ENCODE measurements at regions not wholly inside any gene's neighbourhood (a gene's known extent, or its start where the extent isn't known, plus 50 kb on each side); places are given as distances from the start of the nearest gene placed in this dataset.
"Not testable (repeated sequence)": the region's sequence is repeated elsewhere in the genome, so short reads cannot be mapped to it uniquely, and the experiment has no call there.

- no peaks in the 10 kb centered on the region for H3K9me3 Mint-ChIP-seq (ENCODE audit: insufficient read depth)
- Histone ChIP-seq H3K79me2 (ENCODE audit: control insufficient read depth, insufficient read depth, low read length) (no peaks in the 10 kb centered on the region), H3K36me3 (replicated peaks in 1 of 2; ENCODE audit: control extremely low read depth in 1 of 2, control insufficient read depth in 1 of 2, extremely low read depth in 1 of 2, insufficient read depth in 2 of 2, low read length in 1 of 2) (no peaks in the 10 kb centered on the region), H3K9me3 (ENCODE audit: control extremely low read depth in 1 of 3, control insufficient read depth in 2 of 3, insufficient read depth in 1 of 3, low read length in 2 of 3) (no peaks in the 10 kb centered on the region), H3K9ac (ENCODE audit: low read length) (no peak overlapping the region), H3K4me1 (ENCODE audit: control insufficient read depth in 2 of 2, insufficient read depth in 2 of 2, low read length in 2 of 2) (no peaks in the 10 kb centered on the region), H3K27me3 (replicated peaks in 1 of 4; ENCODE audit: control extremely low read depth in 1 of 4, control insufficient read depth in 3 of 4, insufficient read depth in 4 of 4, low read length in 3 of 4) (no peaks in the 10 kb centered on the region), H3K27ac (ENCODE audit: low read length in 2 of 2) (no peak overlapping the region), H4K20me1 (ENCODE audit: control insufficient read depth, insufficient read depth, low read length, poor library complexity, severe bottlenecking) (no peaks in the 10 kb centered on the region), H3K4me3 (ENCODE audit: control extremely low read depth in 1 of 5, extremely low read depth in 1 of 5, insufficient read depth in 1 of 5, low read depth in 2 of 5, low read length in 4 of 5) (no peak overlapping the region), H2AFZ (ENCODE audit: insufficient read depth, low read depth, low read length, poor library complexity, severe bottlenecking) (no peak overlapping the region), H3K4me2 (replicated peaks; ENCODE audit: low read depth, low read length, poor library complexity, severe bottlenecking) (no peak overlapping the region)
- no peak for ATAC-seq (ENCODE audit: low read depth)
- ChIA-PET CTCF (no interaction called here), POLR2A (no interaction called here)
- no CpG with 5 or more reads among the region's 3 CpGs for whole genome bisulfite sequencing (ENCODE audit: insufficient coverage)
- no peak for DNase-seq
- intact Hi-C loops (cut with micrococcal nuclease), result no loop called here
- no peaks in the 10 kb centered on the region for H3K27me3 Mint-ChIP-seq
- no peaks in the 10 kb centered on the region for H3K4me1 Mint-ChIP-seq
- TF ChIP-seq CTCF (IDR thresholded peaks at IDR 0.05), result no peak
- TF ChIP-seq EZH2 (IDR thresholded peaks at IDR 0.05; ENCODE audit: borderline replicate concordance, insufficient read depth, low read depth, low read length, poor library complexity, severe bottlenecking), result no peak
- no peak overlapping the region for H3K4me3 Mint-ChIP-seq
- no peak overlapping the region for H3K27ac Mint-ChIP-seq
Observed at GRCh38 chr7:19899529-19899928, 126.1 kb upstream of the TMEM196 start.

- H3K4me3 ChIP-seq (ENCODE audit: control extremely low read depth in 1 of 5, extremely low read depth in 1 of 5, insufficient read depth in 1 of 5, low read depth in 2 of 5, low read length in 4 of 5); ATAC-seq (ENCODE audit: low read depth); H3K79me2 ChIP-seq (ENCODE audit: control insufficient read depth, insufficient read depth, low read length); CTCF ChIA-PET; H3K27ac ChIP-seq (ENCODE audit: low read length in 2 of 2); H3K27ac Mint-ChIP-seq; POLR2A ChIA-PET; H4K20me1 ChIP-seq (ENCODE audit: control insufficient read depth, insufficient read depth, low read length, poor library complexity, severe bottlenecking); DNase-seq; H3K9me3 ChIP-seq (ENCODE audit: control extremely low read depth in 1 of 3, control insufficient read depth in 2 of 3, insufficient read depth in 1 of 3, low read length in 2 of 3); H3K4me1 ChIP-seq (ENCODE audit: control insufficient read depth in 2 of 2, insufficient read depth in 2 of 2, low read length in 2 of 2); H3K4me1 Mint-ChIP-seq; H3K36me3 ChIP-seq (replicated peaks in 1 of 2; ENCODE audit: control extremely low read depth in 1 of 2, control insufficient read depth in 1 of 2, extremely low read depth in 1 of 2, insufficient read depth in 2 of 2, low read length in 1 of 2); H3K27me3 Mint-ChIP-seq; H3K27me3 ChIP-seq (replicated peaks in 1 of 4; ENCODE audit: control extremely low read depth in 1 of 4, control insufficient read depth in 3 of 4, insufficient read depth in 4 of 4, low read length in 3 of 4); H3K4me3 Mint-ChIP-seq; intact Hi-C loops (cut with micrococcal nuclease); H2AFZ ChIP-seq (ENCODE audit: insufficient read depth, low read depth, low read length, poor library complexity, severe bottlenecking); H3K9me3 Mint-ChIP-seq (ENCODE audit: insufficient read depth); H3K9ac ChIP-seq (ENCODE audit: low read length); H3K4me2 ChIP-seq (replicated peaks; ENCODE audit: low read depth, low read length, poor library complexity, severe bottlenecking): not testable (repeated sequence)
- 94% methylated on average over 11 of the region's 11 CpGs for WGBS (ENCODE audit: insufficient coverage)
Observed at GRCh38 chr7:19882893-19883292, 109.5 kb upstream of the TMEM196 start.
